GM12864 (cell line): ENCODE measurements at regions not wholly inside any gene's neighbourhood (a gene's known extent, or its start where the extent isn't known, plus 50 kb on each side); places are given as distances from the start of the nearest gene placed in this dataset.

Source experiments
- DNase-seq: peaks from one replicate; pipeline ENCODE4 v3.0.0-alpha.2; 2011; ENCODE audit warnings: low read depth
- H3K4me3 ChIP-seq: 2 replicates; pipeline ENCODE4 v1.5.1; 2011; ENCODE audit warnings: mild to moderate bottlenecking, low read depth, low read length, control low read depth
- TF ChIP-seq, protein P1 (sequence below): IDR thresholded peaks from 2 replicates; pipeline ENCODE4 v1.5.1; 2011; ENCODE audit warnings: low read depth, mild to moderate bottlenecking, moderate library complexity, low read length, control low read depth, inconsistent platforms; ENCODE audit errors: missing control alignments

DNA sequence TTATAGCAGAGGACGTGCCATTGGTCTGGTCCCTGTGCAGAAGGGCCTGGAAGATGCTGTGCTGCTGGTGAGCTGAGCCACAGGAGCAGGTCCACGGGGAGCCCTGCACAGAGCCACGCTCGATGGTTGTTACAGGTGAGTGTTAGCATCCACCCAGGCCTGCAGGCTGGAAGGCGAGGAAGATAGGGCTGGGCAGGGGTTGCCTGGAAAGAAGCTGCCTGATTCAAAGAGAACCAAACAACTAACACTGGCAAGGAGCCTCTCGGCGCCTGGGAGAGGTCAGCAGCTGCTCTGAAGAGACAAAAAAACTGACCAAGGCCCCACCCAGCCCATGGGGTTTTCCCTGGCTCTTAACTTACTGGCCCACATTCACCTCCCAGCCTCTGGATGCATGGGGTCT, 160.2 kb downstream of the MED10 start:
- no peak for DNase-seq
- no peak overlapping the region for H3K4me3 ChIP-seq
- TF ChIP-seq, protein P1, sequence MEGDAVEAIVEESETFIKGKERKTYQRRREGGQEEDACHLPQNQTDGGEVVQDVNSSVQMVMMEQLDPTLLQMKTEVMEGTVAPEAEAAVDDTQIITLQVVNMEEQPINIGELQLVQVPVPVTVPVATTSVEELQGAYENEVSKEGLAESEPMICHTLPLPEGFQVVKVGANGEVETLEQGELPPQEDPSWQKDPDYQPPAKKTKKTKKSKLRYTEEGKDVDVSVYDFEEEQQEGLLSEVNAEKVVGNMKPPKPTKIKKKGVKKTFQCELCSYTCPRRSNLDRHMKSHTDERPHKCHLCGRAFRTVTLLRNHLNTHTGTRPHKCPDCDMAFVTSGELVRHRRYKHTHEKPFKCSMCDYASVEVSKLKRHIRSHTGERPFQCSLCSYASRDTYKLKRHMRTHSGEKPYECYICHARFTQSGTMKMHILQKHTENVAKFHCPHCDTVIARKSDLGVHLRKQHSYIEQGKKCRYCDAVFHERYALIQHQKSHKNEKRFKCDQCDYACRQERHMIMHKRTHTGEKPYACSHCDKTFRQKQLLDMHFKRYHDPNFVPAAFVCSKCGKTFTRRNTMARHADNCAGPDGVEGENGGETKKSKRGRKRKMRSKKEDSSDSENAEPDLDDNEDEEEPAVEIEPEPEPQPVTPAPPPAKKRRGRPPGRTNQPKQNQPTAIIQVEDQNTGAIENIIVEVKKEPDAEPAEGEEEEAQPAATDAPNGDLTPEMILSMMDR, result no peak

DNA sequence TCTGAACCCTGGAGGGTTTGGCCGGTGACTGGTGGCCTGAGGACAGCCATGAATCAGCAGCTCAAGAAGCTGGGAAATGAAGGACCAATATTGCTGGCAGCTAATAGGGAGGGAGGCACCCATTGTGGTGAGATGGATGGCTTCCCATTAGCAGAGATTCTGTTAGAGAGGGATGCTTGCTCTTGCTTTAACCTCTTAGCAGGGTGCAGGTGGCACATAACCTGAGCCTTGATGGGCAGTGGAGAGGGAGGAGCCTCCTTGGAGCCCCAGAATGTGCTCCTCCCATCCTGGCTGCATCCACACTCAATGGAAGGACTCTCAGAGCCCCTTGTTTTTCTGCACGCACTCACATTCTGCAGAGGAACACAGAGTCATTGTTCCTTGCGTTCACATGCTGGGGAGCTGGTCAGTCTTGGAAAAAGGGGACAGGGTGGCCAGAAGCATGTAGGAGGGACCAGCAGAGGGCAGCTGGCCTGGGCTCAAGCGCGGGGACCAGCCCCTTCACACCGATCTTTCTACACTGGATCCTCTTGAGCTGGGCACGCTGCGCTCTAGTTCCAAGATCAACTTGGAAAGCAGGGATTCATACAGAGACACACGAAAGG, 161.8 kb downstream of the MED10 start:
- TF ChIP-seq, protein P1, result no peak
- H3K4me3 ChIP-seq, result no peak overlapping the region
- DNase-seq, result no peak

DNA sequence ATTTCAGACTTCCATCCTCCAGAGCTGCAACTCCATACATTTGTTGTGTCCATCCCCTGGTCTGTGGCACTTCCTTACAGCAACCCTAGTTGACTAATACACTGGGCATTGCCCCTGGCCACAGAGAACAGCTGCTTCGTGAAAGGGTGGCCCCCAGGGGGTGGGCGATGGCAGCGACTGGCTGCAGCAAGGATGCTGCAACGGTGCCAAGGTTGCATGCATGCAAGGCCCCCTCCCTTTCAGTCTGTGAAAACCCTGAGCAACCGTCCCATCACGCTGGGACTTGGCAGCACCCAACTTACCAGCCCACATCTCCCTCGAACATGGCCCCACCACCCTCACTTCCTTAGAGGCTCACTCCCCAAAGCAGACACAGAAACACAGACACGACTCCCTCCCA, 162.5 kb downstream of the MED10 start:
- no peak overlapping the region for H3K4me3 ChIP-seq
- DNase-seq, result no peak
- TF ChIP-seq, protein P1, result no peak

DNA sequence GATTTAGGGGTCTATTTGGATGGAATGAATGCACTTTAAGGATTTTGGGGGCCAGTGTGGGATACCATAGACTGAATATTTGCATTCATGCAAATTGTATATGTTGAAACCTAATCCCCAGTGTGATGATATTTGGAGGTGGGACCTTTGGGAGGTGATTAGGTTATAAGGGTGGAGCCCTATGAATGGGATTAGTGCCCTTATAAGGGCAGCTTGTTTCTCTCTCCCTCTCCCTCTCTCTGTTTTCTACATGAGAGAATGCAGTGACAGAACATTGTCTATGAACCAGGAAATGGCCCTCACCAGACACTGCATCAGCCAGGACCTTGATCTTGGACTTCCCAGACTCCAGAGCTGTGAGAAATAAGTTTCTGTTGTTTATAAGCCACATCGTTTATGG, 166.1 kb downstream of the MED10 start:
- TF ChIP-seq, protein P1, result no peak
- no peak for DNase-seq
- H3K4me3 ChIP-seq, result no peak overlapping the region

DNA sequence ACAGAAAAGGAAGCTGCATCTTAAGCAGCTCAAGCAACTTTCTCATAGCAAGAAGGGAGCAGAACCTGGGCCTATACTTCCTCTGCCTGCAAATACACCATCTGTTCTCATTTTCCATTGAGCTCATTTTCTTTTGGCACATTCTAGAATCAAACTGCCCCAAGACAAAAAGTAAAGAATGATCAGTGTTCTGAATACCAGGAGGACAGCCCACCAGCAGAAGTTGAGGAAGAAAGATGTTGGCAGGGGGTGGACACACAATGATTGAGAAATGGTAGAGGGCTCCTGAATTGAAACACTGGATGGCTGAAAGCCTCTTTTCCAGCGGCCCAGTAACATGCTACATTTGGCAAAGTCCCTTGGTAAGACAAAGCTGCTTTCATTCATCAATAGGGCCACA, 171.8 kb downstream of the MED10 start:
- no peak for DNase-seq
- H3K4me3 ChIP-seq, result no peak overlapping the region
- TF ChIP-seq, protein P1, result no peak

DNA sequence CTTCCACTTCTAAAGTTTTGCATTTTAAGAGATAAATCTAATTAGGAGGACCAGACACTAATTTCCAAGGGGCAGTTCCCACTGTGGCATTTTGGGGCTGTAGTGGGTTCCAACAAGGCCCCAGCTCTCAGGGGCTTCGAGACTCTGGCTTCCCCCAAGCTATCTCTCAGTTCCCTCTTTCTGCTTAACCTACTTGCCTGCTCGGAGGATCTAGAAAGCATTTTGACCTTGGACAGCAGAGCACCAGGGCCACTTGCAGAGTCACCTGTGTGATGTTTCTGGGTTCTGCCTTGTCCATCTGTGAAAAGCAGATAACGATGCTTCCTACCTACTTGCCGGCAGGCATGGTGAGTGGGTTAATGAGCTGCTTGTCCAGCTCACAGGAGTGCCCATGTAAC, 175.4 kb downstream of the MED10 start:
- no peak overlapping the region for H3K4me3 ChIP-seq
- TF ChIP-seq, protein P1, result no peak
- no peak for DNase-seq

DNA sequence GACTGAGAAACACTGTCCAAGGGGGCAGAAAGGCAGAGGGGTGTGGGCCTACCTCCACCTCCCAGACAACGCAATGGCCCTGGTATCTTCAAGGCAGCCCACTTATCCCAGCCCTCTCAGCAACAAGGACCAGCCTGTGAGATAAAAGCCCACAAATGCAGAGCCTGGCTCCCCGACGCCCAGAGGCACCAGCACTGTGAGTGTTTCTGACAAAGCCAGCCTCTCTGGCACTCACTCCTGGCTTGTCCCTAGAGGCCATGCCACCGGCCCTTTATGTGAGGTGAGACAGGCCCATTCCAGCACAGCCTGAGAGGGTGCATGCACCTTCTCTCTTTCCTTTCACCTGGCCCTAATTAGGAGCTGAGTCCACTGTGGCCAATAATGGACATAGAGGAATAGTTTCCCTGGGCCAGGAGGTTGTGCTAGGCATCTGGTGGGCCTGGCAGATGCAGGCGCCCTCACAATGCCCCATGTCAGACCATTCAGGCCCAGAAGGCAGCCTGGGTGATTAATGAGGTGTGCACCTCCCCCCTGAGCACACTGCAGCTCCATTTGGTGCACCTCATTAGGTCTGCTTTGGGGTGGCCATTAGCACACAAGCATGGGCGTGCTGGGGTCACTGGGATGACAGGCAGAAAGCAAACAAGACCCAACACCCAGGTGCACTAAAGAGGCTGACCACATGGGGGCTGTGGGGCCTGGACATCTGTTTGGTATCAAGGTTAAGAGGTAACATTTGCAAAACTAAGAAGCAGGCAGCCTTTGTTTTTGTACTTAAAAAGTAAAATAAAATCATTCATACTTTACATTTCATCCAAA, 176.0 kb downstream of the MED10 start:
- TF ChIP-seq, protein P1, result peak; percentile 32
- no peak for DNase-seq

More for the DNA sequence above, 176.0 kb downstream of the MED10 start:
- no peak overlapping the region for H3K4me3 ChIP-seq
